ENCODE measurements at regions not wholly inside any gene's neighbourhood (a gene's known extent, or its start where the extent isn't known, plus 50 kb on each side); places are given as distances from the start of the nearest gene placed in this dataset.

DNA sequence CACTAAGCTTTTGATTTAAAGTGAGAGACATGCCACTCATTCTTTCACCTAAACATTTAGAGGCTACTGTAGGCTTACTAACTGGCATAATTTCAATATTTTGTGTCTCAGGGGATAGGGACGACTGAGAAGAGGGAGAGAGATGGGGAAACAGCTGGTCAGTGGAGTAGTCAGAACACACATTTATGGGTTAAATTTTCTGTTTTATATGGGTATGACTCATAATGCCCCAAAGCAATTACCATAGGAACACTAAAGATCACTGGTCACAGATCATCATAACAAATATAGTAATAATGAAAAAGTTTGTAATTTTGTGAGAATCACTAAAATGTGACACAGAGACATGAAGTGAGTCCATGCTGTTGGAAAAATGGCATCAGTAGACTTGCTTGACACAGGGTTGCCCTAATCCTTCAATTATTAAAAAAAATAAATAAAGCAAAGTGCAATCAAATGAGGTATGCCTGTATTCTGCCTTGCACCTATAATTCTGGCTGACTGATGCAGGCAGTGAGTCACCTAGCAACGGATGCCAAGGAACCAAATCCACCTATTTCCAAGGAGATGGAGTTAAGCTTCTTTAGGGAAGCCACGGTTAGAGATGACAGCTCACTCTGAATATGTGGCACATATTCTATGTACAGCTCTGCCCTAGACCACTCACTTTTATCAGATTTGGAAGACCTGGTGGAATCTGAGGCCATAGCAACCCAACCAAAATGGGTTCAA lies 166.1 kb downstream of the MARCHF11 start:
- DNase-seq (ENCODE audit: low spot score in 2 of 2), result no peak
- Histone ChIP-seq H3K27me3 (no peaks in the 10 kb centered on the region), H3K36me3 (no peaks in the 10 kb centered on the region), H3K9me3 (peaks cover 12 to 16% of the 10 kb centered on the region in 2 donors), H3K4me1 (no peaks in the 10 kb centered on the region), H3K4me3 (no peak overlapping the region), H3K27ac (no peak overlapping the region)
- intact Hi-C loops (cut with DNase I; ENCODE audit: low total_unique reads), result no loop called here
- TF ChIP-seq POLR2A (IDR thresholded peaks at IDR 0.05), result no peak
- TF ChIP-seq POLR2AphosphoS5 (IDR thresholded peaks at IDR 0.05), result no peak
- TF ChIP-seq, protein P1, sequence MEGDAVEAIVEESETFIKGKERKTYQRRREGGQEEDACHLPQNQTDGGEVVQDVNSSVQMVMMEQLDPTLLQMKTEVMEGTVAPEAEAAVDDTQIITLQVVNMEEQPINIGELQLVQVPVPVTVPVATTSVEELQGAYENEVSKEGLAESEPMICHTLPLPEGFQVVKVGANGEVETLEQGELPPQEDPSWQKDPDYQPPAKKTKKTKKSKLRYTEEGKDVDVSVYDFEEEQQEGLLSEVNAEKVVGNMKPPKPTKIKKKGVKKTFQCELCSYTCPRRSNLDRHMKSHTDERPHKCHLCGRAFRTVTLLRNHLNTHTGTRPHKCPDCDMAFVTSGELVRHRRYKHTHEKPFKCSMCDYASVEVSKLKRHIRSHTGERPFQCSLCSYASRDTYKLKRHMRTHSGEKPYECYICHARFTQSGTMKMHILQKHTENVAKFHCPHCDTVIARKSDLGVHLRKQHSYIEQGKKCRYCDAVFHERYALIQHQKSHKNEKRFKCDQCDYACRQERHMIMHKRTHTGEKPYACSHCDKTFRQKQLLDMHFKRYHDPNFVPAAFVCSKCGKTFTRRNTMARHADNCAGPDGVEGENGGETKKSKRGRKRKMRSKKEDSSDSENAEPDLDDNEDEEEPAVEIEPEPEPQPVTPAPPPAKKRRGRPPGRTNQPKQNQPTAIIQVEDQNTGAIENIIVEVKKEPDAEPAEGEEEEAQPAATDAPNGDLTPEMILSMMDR (IDR thresholded peaks at IDR 0.05), result no peak

DNA sequence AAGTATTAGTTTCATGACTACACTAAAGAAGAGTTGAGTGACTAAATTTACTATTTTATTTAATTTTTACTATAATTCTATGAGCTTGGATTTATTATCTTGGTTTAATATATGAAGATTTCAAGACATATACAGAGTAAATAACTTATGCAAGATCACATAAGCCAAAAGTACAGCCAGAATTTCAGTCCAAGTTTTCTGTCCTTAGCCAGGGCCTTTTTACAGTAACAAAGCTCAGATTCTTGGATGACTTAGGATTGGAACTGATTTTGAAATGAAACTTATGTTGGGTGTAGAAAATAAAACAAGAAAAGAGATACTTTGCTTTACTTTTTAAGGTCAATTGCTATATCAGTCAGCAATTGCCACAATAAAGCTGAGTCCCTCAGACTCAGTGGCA lies 170.3 kb downstream of the MARCHF11 start:
- H3K27me3 ChIP-seq, result no peaks in the 10 kb centered on the region
- H3K36me3 ChIP-seq, result no peaks in the 10 kb centered on the region
- no peaks in the 10 kb centered on the region for H3K4me1 ChIP-seq
- no peak overlapping the region for H3K4me3 ChIP-seq
- H3K9me3 ChIP-seq, result peaks cover 12 to 16% of the 10 kb centered on the region in 2 donors
- intact Hi-C loops (cut with DNase I; ENCODE audit: low total_unique reads), result no loop called here
- H3K27ac ChIP-seq, result no peak overlapping the region
- TF ChIP-seq POLR2AphosphoS5 (IDR thresholded peaks at IDR 0.05) (no peak), POLR2A (IDR thresholded peaks at IDR 0.05) (no peak)
- TF ChIP-seq, protein P1 (IDR thresholded peaks at IDR 0.05), result no peak
- DNase-seq (ENCODE audit: low spot score in 2 of 2), result no peak

DNA sequence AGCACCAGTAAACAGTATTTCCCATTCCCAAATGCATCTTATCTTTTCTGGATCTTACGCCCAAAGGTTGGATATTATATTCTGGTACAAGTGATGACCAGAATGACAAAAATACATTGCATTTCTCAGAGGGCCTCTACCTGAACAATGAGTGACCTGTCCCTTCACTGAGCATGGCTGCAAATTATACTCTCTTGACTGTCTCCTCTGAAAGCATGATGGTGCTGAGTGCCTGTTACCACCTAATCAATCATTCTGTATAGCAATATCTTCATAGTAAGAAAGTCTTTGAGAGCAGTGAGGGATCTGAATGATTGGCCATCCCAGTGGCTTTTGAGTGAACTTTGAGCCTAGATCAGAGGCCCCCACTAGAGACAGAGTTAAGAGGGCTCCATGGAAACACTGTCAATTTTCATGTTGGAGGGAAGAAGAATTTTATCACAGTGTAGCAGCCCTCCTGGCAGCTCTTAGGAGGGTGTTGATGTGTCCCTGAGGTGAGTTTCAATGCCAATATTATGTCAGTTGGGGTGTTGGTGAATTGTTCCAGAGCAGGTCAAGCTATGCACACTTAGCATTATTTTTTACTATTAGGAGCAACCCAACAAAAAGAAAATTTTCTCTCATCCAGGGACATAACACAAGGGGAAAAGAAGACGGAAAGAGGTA lies 171.7 kb downstream of the MARCHF11 start:
- H3K4me1 ChIP-seq, result no peaks in the 10 kb centered on the region
- H3K27ac ChIP-seq, result no peak overlapping the region
- no peak for DNase-seq (ENCODE audit: low spot score in 2 of 2)
- TF ChIP-seq POLR2AphosphoS5 (IDR thresholded peaks at IDR 0.05), result no peak
- TF ChIP-seq, protein P1 (IDR thresholded peaks at IDR 0.05), result no peak
- H3K9me3 ChIP-seq, result peaks cover 12 to 16% of the 10 kb centered on the region in 2 donors
- H3K27me3 ChIP-seq, result no peaks in the 10 kb centered on the region
- intact Hi-C loops (cut with DNase I; ENCODE audit: low total_unique reads), result no loop called here
- no peaks in the 10 kb centered on the region for H3K36me3 ChIP-seq
- no peak overlapping the region for H3K4me3 ChIP-seq

DNA sequence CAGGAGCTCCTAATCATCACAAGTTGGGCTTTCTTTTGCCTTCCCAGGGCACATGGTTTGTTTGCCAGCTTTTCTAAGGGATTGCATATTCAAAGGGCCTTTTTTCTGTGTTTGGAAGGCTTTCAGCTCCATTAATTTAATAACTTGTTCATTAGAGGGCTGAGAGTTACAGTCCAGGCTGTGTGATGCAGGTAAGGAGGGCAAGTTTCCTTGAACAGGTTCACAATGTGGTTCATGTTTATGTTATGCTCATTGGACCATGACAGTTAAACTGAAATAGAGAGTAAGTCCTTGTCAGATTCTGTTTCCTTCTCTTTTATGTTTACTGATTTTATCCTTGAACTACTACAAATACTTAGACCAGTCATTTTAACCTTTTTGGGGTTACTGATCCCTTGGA lies 174.4 kb downstream of the MARCHF11 start:
- TF ChIP-seq POLR2AphosphoS5 (IDR thresholded peaks at IDR 0.05) (no peak), POLR2A (IDR thresholded peaks at IDR 0.05) (no peak)
- TF ChIP-seq, protein P1 (IDR thresholded peaks at IDR 0.05), result no peak
- Histone ChIP-seq H3K4me3 (no peak overlapping the region), H3K9me3 (peaks cover 10 to 12% of the 10 kb centered on the region in 2 donors), H3K36me3 (no peaks in the 10 kb centered on the region), H3K27me3 (no peaks in the 10 kb centered on the region), H3K4me1 (no peaks in the 10 kb centered on the region), H3K27ac (no peak overlapping the region)
- no peak for DNase-seq (ENCODE audit: low spot score in 2 of 2)
- intact Hi-C loops (cut with DNase I; ENCODE audit: low total_unique reads), result no loop called here

- no peaks in the 10 kb centered on the region for H3K9me3 ChIP-seq
- no peaks in the 10 kb centered on the region for H3K36me3 ChIP-seq
- no peak overlapping the region for H3K4me3 ChIP-seq
- no peaks in the 10 kb centered on the region for H3K27me3 ChIP-seq
- H3K4me1 ChIP-seq, result no peaks in the 10 kb centered on the region
- no peak overlapping the region for H3K27ac ChIP-seq
- no peak for DNase-seq (ENCODE audit: low spot score in 2 of 2)
- intact Hi-C loops (cut with DNase I; ENCODE audit: low total_unique reads), result no loop called here
- TF ChIP-seq POLR2A (IDR thresholded peaks at IDR 0.05), result no peak
- TF ChIP-seq, protein P1 (IDR thresholded peaks at IDR 0.05), result no peak
- no peak for TF ChIP-seq POLR2AphosphoS5 (IDR thresholded peaks at IDR 0.05)
Measured at GRCh38 chr5:16000056-16000455, 179.5 kb downstream of the MARCHF11 start.
